ENCODE measurements at regions not wholly inside any gene's neighbourhood (a gene's known extent, or its start where the extent isn't known, plus 50 kb on each side); places are given as distances from the start of the nearest gene placed in this dataset.
"Not testable (repeated sequence)": the region's sequence is repeated elsewhere in the genome, so short reads cannot be mapped to it uniquely, and the experiment has no call there.

- no peak for DNase-seq
These were observed 120.2 kb upstream of the ARRDC3 start for GRCh38 chr5:91503321-91503720.

DNA sequence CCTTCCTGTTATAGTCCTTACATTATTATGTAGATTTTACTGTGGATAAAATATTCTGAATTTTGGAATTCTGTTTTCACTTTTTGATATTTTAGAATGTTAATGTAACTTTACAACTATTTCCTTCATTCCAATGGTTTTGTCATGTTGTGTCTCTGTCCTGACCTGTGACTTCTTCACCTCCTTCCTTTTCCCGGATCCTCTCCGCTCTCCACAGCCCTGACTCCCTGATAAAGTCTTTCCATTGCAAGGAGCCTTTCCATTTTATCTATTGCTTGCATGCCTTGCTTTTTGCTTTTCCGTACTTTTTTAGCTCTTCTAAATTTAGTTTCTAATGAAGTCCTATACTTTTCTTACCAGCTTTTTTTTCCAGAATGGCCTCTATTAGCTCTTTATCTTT lies 117.6 kb upstream of the ARRDC3 start:
- no peak for DNase-seq

GRCh38 chr5:91499943-91500531 lies 116.9 kb upstream of the ARRDC3 start:
- peak; percentile 36 for DNase-seq

DNA sequence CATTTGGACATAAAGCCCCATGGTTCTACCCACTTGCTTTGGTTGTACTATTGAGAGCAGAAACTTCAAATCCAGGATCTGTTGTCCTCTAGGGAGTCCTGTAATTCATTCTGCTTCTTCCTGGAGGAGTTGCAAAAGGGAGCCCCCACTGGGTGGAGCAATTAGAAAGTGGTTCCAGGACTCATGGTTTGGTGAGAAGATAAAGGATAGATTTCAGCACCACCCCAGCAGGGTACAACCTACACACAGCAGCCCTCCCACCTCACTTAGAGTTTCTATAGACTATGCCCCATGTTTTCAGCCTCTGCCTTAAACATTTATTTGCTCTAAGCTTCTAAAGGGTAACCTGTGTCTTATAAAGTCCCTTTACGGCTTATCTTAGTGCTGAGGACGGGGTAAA lies 112.6 kb upstream of the ARRDC3 start:
- no peak for DNase-seq

GRCh38 chr5:91494447-91494996 lies 111.4 kb upstream of the ARRDC3 start:
- DNase-seq = no peak

DNA sequence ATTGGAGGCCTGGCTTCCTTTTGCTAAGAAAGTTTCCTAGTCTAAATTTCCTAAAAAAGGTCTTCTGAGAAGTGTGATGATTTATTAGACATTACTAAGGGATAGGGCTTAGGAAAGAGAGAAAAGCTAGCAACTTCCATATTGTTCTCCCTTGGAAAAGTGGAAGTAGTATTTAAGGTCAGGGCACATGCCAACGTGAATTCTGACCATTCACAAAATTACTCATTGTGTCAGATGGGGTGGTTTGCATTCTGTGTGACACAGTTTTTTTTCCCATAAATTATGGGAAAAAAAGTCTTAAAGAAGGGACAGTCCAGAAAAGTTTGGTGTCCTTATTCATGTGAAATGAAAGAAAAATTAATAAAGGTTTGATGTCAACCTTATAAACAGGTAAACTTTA lies 110.0 kb upstream of the ARRDC3 start:
- no peak for DNase-seq

DNA sequence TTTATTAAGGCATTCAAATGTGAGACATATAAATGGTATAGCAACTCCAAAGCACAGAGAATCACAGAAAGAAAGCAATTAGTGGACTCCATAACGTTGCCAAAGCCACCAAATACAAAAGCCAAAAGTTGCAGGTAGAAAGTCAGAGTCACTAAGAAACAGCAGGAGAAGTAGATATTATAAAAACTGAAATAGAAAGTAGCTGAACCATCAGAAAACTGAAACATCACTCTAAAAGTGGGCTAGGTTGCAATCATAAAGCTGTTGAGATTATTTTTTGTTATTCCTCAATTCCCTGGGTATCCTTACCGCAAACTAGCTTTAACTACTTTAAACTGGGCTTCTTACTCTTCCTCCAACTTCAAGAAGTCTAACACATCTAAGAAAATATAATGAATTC lies 108.1 kb upstream of the ARRDC3 start:
- DNase-seq = no peak

DNA sequence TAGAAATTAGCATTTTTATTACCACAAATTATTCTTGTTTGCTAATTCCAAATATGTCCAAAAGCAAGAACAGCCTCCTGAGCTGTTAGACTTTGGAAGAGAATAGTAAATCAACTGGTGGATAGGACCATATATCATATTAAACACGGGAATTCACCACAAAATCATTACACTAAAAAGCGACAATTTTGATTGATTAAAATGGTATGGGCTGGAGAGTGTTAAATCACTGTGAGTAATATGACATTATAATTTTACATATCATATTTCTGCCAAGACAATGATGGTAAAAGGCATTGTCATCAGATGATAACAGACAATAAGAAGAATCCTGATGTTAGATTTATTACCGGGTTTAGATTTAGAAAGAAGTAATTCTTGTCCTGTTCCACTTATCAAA lies 107.2 kb upstream of the ARRDC3 start:
- DNase-seq = no peak

DNA sequence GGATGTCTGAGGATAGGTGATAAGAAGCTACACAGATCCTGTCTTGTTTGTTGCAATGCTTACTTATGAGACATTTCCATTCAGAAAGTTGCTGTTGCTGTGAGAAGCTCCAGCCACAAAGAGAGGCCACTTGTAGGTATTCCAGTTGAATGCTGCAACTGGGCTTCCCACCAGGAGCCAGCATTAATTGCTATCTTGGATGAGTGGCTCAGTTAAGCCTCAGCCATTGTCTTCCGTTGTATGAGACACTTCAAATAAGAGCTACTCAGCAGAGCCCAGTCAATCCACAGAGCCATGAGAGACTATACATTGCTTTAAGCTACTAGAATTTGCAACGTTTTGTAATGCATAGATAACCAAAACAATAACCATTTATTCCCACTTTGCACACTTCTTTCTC lies 104.3 kb upstream of the ARRDC3 start:
- no peak for DNase-seq

DNA sequence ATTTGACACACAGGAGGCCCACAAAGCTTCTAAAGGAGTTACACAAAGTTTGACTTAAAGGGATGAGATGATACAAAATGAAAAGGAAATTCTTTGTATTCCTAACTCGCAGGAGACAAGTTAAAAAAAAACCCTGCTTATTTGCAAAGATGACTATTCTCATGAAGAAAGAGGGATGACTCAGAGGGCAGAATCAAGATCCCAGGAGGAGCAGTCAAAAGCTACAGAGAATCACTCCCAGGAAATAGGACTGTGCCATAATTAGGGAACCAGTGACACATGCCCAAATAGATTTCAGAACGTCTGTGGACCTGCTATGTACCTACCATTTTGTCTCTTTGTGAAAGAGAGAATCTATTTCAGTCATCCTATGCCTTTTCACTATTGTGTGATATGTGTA lies 103.5 kb upstream of the ARRDC3 start:
- no peak for DNase-seq

DNA sequence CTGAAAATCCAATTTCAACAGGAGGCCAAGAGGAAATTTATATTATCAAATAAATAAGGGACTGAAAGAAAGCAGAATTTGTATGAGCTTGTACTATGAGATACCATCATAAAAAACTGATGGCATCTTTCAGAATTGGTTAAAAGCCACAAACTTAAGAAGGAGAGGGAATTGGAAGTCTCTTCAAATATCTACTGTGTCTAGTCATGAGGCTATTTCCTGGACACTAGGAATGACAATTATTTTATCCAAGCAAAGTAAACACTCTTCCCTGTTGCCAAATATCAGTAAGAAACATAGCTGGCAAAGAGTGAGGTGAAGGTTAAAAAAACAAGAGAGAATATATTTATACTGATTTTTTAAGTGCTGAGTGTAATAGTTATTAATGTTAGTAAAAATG lies 101.5 kb upstream of the ARRDC3 start:
- DNase-seq = no peak

DNA sequence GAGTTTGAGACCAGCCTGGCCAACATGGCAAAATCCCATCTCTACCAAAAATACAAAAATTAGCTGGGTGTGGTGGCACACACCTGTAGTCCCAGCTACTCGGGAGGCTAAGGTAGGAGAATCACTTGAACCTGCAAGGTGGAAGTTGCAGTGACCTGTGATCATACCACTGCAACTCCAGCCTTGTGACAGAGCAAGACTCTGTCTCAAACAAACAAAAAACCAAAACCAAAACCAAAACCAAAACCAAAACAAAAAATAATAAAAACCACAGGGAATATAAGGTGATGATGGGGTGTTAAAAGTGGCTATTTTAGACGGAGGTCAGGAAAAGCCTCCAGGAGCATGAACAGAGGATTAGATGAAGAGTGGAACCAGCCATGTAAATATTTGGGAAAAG lies 96.3 kb upstream of the ARRDC3 start:
- not testable (repeated sequence) for DNase-seq

- no peak for DNase-seq
These were observed 95.0 kb upstream of the ARRDC3 start for GRCh38 chr5:91478096-91478495.

DNA sequence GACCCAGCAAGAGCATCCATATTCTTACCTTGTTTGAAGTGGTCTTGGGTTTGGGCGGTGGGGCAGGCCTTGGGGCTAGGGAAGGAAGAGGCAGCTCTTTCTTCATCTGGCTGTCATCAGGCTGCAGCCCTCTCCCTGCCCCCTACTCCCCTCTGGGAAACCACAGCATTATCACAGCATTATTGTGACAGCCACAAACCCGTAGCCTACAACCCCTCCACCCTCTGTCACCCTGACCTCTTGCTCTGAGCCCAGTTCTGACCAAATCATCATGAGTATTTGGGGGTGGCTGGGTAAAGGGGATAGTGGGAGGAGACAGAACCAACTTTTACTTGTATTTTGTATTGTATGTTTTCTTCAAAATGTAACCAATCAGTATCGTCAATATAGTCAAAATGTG lies 94.3 kb upstream of the ARRDC3 start:
- no peak for DNase-seq

- DNase-seq = no peak
These were observed 91.1 kb upstream of the ARRDC3 start for GRCh38 chr5:91474201-91474600.

DNA sequence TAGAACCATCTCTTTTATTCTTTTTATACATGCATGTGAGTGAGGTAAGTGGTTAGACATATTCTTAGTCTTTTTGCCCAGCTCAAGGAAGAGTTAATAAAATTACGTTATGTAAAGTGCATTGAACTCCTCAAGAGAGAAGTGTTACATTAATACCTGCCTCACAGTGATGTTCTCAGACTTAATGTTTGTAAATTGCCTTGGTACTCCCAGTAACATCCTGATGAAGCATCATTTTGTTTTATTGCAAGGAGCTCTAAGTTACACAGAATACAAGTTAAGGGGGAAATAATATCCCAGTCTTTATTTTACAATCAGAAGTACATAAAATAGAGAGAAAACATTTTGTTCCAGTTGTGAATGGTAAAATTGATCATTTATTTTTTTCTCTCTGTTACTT lies 89.5 kb upstream of the ARRDC3 start:
- no peak for DNase-seq

DNA sequence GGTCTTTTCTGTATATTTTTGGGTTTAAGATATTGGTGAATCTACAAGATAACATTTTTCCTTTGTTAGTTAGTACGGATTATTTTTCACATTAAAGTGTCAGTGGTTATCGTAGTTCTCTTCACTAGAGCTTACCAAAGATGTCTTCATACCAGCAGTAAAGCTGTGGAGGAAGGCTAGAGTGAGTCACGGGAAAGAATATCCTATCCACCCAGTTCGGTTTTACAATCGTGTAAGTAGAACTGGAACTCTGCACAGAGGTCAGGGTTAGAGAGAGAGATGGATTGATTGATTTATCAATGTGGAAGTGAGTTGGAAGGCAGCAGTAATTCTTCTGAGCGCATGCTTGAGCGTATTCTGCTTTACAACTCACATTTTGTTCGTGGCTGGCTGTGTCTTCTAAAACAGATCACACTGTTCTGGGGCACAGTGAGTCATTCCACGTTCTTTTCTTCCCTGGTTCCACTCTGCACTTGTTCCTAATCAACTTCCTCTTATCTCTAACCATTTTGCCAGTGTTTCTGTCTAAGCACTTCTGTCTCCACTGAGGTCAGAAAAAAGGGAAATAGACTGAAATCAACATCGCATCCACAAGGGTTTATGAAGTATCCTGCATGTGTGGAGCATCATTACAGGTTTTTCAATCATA lies 86.5 kb upstream of the ARRDC3 start:
- no peak for DNase-seq

GRCh38 chr5:91468651-91469422 lies 85.7 kb upstream of the ARRDC3 start:
- no peak for DNase-seq

DNA sequence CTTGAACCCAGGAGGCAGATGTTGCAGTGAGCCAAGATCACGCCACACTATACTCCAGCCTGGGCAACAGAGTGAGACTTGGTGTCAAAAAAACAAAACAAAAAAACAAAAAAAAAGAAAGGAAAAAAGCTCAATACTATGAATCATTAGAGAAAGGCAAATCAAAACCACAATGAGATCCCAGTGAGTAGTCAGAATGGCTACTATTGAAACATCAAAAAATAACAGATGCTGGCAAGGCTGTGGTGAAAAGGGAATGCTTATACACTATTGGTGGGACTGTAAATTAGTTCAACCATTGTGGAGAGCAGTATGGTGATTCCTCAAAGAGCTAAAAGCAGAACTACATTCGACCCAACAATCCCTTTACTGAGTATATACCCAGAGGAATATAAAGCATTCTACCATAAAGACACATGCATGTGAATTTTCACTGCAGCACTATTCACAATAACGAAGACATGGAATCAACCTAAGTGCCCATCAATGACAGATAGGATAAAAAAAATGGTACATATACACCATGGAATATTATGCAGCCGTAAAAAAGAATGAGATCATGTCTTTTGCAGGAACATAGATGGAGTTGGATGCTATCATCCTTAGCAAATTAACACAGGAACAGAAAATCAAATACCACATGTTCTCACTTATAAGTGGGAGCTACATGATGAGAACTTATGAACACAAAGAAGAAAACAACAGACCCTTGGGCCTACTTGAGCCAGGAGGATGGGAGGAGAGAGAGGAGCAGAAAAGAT lies 81.9 kb upstream of the ARRDC3 start:
- no peak for DNase-seq

GRCh38 chr5:91457681-91458058 lies 74.6 kb upstream of the ARRDC3 start:
- DNase-seq = no peak

DNA sequence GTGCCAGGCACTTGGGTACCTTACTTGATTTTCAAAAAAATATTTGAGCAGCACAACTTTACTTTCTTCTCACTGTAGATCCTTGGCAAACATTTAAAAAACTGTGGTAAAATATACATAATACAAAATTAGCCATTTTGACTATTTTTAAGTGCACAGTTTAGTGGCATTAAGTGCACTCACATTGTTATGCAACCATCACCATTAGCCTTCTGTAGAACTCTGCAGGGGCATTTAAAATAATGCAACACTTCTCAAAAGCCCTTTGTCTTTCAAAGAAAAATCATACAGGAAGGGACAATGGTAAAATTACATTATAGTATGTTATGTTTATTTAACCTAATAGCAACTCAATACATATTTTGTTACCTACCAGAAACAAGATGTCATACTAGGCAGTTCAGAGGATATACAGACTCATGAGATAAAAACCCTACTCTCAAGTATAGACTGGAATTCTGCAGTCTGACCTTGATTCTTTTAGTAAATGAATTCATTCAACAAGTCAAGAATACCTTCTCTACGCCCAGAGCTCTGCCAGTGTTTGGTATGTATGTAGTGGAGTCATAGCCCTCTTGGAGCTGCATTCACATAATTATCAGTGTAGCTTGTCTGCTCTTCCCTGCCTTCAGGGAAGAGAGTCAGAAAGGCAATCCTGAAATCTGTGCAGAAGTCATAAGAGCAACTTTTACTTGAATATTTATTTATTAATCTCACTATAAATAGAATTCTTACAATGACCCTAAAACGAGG lies 74.0 kb upstream of the ARRDC3 start:
- DNase-seq = no peak

DNA sequence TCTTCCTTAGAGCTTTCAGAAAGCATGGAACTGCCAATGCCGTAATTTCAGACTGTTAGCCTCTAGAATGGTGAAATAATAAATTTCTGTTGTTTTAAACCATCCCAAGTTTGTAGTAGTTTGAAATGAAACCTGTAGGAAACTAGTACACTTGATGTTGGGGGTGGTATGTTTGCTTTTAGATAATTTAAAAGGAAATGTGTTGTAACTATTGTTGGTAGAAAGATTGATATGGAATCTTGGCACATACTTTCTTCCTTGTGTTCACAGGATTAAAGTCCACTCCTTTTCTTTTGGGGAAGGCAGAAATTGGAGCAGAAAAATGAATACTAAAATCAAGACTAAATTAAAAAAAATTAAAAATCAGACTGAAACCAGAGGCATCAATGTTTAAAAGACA lies 66.0 kb upstream of the ARRDC3 start:
- no peak for DNase-seq

GRCh38 chr5:91448079-91448478 lies 65.0 kb upstream of the ARRDC3 start:
- DNase-seq = not testable (repeated sequence)
